Nephron progenitor cell (in vitro differentiated cells): ENCODE measurements at regions not wholly inside any gene's neighbourhood (a gene's known extent, or its start where the extent isn't known, plus 50 kb on each side); places are given as distances from the start of the nearest gene placed in this dataset.

Experiments used
- DNase-seq: peaks from one replicate; pipeline ENCODE4 v3.0.0; 2021
- H3K27ac Mint-ChIP-seq: 2 replicates; pipeline ENCODE4 v1.8.0; 2021; ENCODE audit warnings: mild to moderate bottlenecking, moderate library complexity, mixed read lengths
- H3K27me3 Mint-ChIP-seq: 2 replicates; pipeline ENCODE4 v1.8.0; 2021; ENCODE audit warnings: mild to moderate bottlenecking, low read depth, mixed read lengths; ENCODE audit not compliant: poor library complexity
- H3K36me3 Mint-ChIP-seq: 2 replicates; pipeline ENCODE4 v1.8.0; 2021; ENCODE audit warnings: low read depth, mixed read lengths
- H3K4me1 Mint-ChIP-seq: 2 replicates; pipeline ENCODE4 v1.8.0; 2021; ENCODE audit warnings: mixed read lengths
- H3K4me3 Mint-ChIP-seq: 2 replicates; pipeline ENCODE4 v1.8.0; 2021; ENCODE audit warnings: mild to moderate bottlenecking, moderate library complexity, mixed read lengths
- H3K9me3 Mint-ChIP-seq: 2 replicates; pipeline ENCODE4 v1.8.0; 2021; ENCODE audit warnings: mild to moderate bottlenecking, moderate library complexity, mixed read lengths
- CTCF ChIP-seq: fragments of 200-600 bp; sonication (generic); IDR thresholded peaks from 2 replicates; pipeline ENCODE4 v1.5.0; 2021; ENCODE audit warnings: antibody characterized with exemption

GRCh38 chr7:131119381-131119780 is 208.3 kb upstream of the MKLN1 start:
- DNase-seq, result no peak
- Mint-ChIP-seq H3K9me3 (peaks cover 36% of the 10 kb centered on the region), H3K27me3 (peaks cover 18% of the 10 kb centered on the region), H3K4me3 (no peak overlapping the region), H3K4me1 (no peaks in the 10 kb centered on the region), H3K36me3 (no peaks in the 10 kb centered on the region), H3K27ac (no peak overlapping the region)
- TF ChIP-seq CTCF, result no peak

GRCh38 chr7:131122394-131122793 is 205.3 kb upstream of the MKLN1 start:
- Mint-ChIP-seq H3K4me1 (no peaks in the 10 kb centered on the region), H3K27me3 (peaks cover 12% of the 10 kb centered on the region), H3K36me3 (no peaks in the 10 kb centered on the region), H3K27ac (no peak overlapping the region), H3K4me3 (no peak overlapping the region), H3K9me3 (peaks cover 34% of the 10 kb centered on the region)
- no peak for TF ChIP-seq CTCF
- DNase-seq, result no peak

- Mint-ChIP-seq H3K27me3 (peaks cover 20% of the 10 kb centered on the region), H3K27ac (no peak overlapping the region), H3K4me1 (no peaks in the 10 kb centered on the region), H3K9me3 (peaks cover 17% of the 10 kb centered on the region), H3K4me3 (no peak overlapping the region), H3K36me3 (no peaks in the 10 kb centered on the region)
- no peak for DNase-seq
- no peak for TF ChIP-seq CTCF
Observed at GRCh38 chr7:131124001-131124629, 203.6 kb upstream of the MKLN1 start.

- TF ChIP-seq CTCF, result no peak
- no peak for DNase-seq
- H3K27ac Mint-ChIP-seq, result no peak overlapping the region
- H3K9me3 Mint-ChIP-seq, result peaks cover 10% of the 10 kb centered on the region
- H3K27me3 Mint-ChIP-seq, result peaks cover 23% of the 10 kb centered on the region
- no peaks in the 10 kb centered on the region for H3K36me3 Mint-ChIP-seq
- H3K4me1 Mint-ChIP-seq, result no peaks in the 10 kb centered on the region
- H3K4me3 Mint-ChIP-seq, result no peak overlapping the region
Observed at GRCh38 chr7:131124867-131125266, 202.8 kb upstream of the MKLN1 start.

DNA sequence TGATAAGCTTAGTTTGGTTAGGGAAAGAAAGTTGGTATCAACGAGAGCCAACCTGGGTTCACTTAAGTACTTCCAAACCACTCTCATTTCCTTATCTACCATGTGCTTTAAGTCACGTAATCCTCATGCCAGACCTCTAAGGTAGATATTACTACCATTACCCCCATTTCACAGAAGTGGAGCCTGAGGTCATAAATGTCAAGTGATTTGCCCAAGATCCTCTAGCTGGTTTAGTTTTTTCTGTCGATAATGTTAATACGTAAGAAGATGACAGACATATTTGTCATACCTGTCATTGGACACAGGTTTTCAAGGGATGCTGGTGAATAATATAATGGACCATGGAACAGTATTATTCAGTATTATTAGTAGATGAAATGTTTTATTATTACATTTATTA is 197.4 kb upstream of the MKLN1 start:
- Mint-ChIP-seq H3K4me1 (no peaks in the 10 kb centered on the region), H3K27ac (no peak overlapping the region), H3K4me3 (no peak overlapping the region), H3K27me3 (peaks cover 18% of the 10 kb centered on the region), H3K36me3 (no peaks in the 10 kb centered on the region), H3K9me3 (no peaks in the 10 kb centered on the region)
- no peak for TF ChIP-seq CTCF
- no peak for DNase-seq

DNA sequence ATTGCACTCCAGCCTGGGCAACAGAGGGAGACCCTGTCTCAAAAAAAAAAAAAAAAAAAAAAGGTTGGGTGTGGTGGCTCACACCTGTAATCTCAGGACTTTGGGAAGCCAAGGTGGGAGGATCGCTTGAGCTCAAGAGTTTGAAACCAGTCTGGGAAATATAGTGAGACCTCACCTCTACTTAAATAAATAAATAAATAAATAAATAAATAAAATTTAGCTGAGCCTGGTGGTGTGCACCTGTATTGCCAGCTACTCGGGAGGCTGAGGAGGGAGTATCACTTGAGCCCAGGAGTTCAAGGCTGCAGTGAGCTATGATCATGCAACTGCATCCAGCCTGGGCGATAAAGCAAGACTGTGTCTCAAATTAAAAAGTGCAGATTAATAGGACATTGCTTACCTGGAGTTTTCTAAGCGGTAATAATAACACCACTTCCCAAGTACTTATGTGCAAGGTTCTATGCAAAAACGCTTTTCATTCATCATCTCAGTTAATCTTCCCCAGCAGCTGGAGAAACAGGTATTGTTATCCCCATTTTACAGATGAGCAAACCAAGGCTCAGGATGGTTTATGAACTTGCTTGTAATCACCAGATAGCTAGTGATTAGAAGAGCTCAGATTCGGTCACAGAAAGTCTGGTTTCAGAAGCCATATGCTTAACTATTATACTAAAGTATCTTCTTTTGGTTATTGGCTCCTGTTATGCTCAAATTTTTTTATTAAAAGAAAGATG is 196.5 kb upstream of the MKLN1 start:
- no peak for DNase-seq
- peaks cover 18% of the 10 kb centered on the region for H3K27me3 Mint-ChIP-seq
- H3K9me3 Mint-ChIP-seq, result no peaks in the 10 kb centered on the region
- no peak overlapping the region for H3K27ac Mint-ChIP-seq
- H3K4me1 Mint-ChIP-seq, result no peaks in the 10 kb centered on the region
- no peak for TF ChIP-seq CTCF
- H3K4me3 Mint-ChIP-seq, result no peak overlapping the region
- no peaks in the 10 kb centered on the region for H3K36me3 Mint-ChIP-seq
